ENCODE measurements at regions not wholly inside any gene's neighbourhood (a gene's known extent, or its start where the extent isn't known, plus 50 kb on each side); places are given as distances from the start of the nearest gene placed in this dataset.

DNA sequence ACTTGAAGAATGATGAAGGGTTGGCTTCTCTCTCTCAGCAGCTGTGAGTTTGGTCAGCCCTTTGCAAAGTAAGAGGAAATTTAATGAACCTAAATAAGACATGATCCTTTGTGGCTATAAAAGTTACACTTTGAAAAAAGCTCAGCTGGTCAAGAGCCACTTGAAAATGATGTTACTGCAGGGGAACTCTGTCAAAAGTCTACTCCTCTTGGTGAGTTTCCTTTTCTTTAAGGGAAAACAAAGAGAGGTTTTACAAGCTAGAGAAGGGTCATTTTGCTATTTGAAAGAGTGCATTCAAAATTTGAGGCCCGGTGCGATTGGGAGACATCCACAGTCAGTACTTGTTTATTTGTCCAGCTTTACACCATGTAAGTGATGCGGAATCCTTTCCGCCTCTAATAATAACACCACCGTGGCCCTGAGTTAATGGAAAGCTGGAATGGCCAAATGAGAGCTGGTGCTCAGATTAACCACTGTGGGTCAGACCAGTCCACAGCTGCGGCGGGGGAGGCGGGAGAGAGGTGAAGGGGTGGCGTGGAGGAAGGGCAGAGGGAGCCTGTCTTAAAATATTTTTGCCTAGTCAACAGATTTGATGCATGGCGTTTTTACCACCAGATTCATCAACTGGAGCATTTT, 404.0 kb downstream of the TLE4 start:
- H3K4me3 ChIP-seq (ENCODE audit: low read depth, low read length): no peak overlapping the region
- TF ChIP-seq, protein P1, sequence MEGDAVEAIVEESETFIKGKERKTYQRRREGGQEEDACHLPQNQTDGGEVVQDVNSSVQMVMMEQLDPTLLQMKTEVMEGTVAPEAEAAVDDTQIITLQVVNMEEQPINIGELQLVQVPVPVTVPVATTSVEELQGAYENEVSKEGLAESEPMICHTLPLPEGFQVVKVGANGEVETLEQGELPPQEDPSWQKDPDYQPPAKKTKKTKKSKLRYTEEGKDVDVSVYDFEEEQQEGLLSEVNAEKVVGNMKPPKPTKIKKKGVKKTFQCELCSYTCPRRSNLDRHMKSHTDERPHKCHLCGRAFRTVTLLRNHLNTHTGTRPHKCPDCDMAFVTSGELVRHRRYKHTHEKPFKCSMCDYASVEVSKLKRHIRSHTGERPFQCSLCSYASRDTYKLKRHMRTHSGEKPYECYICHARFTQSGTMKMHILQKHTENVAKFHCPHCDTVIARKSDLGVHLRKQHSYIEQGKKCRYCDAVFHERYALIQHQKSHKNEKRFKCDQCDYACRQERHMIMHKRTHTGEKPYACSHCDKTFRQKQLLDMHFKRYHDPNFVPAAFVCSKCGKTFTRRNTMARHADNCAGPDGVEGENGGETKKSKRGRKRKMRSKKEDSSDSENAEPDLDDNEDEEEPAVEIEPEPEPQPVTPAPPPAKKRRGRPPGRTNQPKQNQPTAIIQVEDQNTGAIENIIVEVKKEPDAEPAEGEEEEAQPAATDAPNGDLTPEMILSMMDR (IDR thresholded peaks at IDR 0.05; ENCODE audit: control insufficient read depth, extremely low read depth, insufficient read depth): no peak
- no peak for DNase-seq (ENCODE audit: low read depth)

- H3K4me3 ChIP-seq (ENCODE audit: low read depth, low read length): no peak overlapping the region
- peak; percentile 58 for DNase-seq (ENCODE audit: low read depth)
- TF ChIP-seq, protein P1 (IDR thresholded peaks at IDR 0.05; ENCODE audit: control insufficient read depth, extremely low read depth, insufficient read depth): no peak
These were observed 403.1 kb downstream of the TLE4 start for GRCh38 chr9:79974806-79975422.

DNA sequence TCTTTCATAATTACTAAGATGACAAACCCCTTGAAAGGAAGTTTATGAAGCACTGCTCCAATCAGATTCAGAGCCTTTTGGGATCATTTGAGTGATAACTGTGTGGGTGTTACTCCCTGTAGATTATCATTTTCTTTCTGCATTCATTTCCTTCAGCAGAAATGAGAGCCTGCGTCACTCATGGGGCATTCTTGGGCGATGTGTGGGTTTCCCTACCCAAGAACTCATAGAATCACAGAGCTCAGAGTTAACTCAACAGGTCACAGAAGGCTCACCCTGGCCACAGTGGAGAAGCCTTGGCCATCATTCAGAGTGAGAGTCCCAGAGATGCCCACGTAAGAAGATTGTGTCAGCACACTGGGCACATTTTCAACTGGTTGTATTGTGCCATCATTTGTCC, 401.9 kb downstream of the TLE4 start:
- no peak overlapping the region for H3K4me3 ChIP-seq (ENCODE audit: low read depth, low read length)
- no peak for DNase-seq (ENCODE audit: low read depth)

GRCh38 chr9:79970146-79970425, 398.3 kb downstream of the TLE4 start:
- DNase-seq (ENCODE audit: low read depth): no peak
- no peak overlapping the region for H3K4me3 ChIP-seq (ENCODE audit: low read depth, low read length)
- TF ChIP-seq, protein P1 (IDR thresholded peaks at IDR 0.05; ENCODE audit: control insufficient read depth, extremely low read depth, insufficient read depth): no peak

More for the DNA sequence above, 401.9 kb downstream of the TLE4 start:
- TF ChIP-seq, protein P1 (IDR thresholded peaks at IDR 0.05; ENCODE audit: control insufficient read depth, extremely low read depth, insufficient read depth): no peak

- TF ChIP-seq, protein P1 (IDR thresholded peaks at IDR 0.05; ENCODE audit: control insufficient read depth, extremely low read depth, insufficient read depth): no peak
These were observed 397.8 kb downstream of the TLE4 start for GRCh38 chr9:79969393-79970145.

GRCh38 chr9:79968533-79968932, 396.8 kb downstream of the TLE4 start:
- no peak overlapping the region for H3K4me3 ChIP-seq (ENCODE audit: low read depth, low read length)
- TF ChIP-seq, protein P1 (IDR thresholded peaks at IDR 0.05; ENCODE audit: control insufficient read depth, extremely low read depth, insufficient read depth): no peak
- DNase-seq (ENCODE audit: low read depth): no peak

More at GRCh38 chr9:79969393-79970145, 397.8 kb downstream of the TLE4 start:
- DNase-seq (ENCODE audit: low read depth): no peak
- H3K4me3 ChIP-seq (ENCODE audit: low read depth, low read length): no peak overlapping the region
